ENCODE measurements at regions not wholly inside any gene's neighbourhood (a gene's known extent, or its start where the extent isn't known, plus 50 kb on each side); places are given as distances from the start of the nearest gene placed in this dataset.

GRCh38 chr1:98210563-98210962 lies 289.7 kb upstream of the DPYD start:
- TF ChIP-seq CTCF (IDR thresholded peaks at IDR 0.05) (no peak), POLR2A (IDR thresholded peaks at IDR 0.05) (no peak), POLR2AphosphoS5 (IDR thresholded peaks at IDR 0.05) (no peak)
